ENCODE measurements at regions not wholly inside any gene's neighbourhood (a gene's known extent, or its start where the extent isn't known, plus 50 kb on each side); places are given as distances from the start of the nearest gene placed in this dataset.
"Not testable (repeated sequence)": the region's sequence is repeated elsewhere in the genome, so short reads cannot be mapped to it uniquely, and the experiment has no call there.

GRCh38 chr2:160790738-160791137, 297.1 kb upstream of the RBMS1 start:
- no peak for DNase-seq (ENCODE audit: low read depth in 4 of 4, low spot score in 1 of 4)

- no peak for DNase-seq (ENCODE audit: low read depth in 4 of 4, low spot score in 1 of 4)
These were observed 298.3 kb upstream of the RBMS1 start for GRCh38 chr2:160791884-160792283.

GRCh38 chr2:160792837-160793236, 299.2 kb upstream of the RBMS1 start:
- DNase-seq (ENCODE audit: low read depth in 4 of 4, low spot score in 1 of 4): no peak

GRCh38 chr2:160794926-160795325, 301.3 kb upstream of the RBMS1 start:
- DNase-seq (ENCODE audit: low read depth in 4 of 4, low spot score in 1 of 4): no peak

DNA sequence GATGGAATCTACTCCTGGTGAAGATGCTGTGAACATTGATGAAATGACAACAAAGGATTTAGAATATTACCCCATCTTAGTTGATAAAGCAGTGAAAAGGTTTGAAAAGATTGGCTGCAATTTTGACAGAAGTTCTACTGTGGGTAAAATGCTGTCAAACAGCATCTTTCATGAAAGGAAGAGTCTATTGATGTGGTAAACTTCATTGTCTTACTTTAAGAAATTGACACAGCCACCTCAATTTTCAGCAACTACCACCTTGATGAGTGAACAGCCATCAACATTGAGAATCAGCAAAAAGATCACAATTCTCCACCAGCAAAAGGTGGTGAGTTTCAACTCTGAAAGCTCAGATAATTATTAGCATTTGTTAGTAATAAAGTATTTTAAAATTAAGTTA, 310.3 kb upstream of the RBMS1 start:
- no peak for DNase-seq (ENCODE audit: low read depth in 4 of 4, low spot score in 1 of 4)

DNA sequence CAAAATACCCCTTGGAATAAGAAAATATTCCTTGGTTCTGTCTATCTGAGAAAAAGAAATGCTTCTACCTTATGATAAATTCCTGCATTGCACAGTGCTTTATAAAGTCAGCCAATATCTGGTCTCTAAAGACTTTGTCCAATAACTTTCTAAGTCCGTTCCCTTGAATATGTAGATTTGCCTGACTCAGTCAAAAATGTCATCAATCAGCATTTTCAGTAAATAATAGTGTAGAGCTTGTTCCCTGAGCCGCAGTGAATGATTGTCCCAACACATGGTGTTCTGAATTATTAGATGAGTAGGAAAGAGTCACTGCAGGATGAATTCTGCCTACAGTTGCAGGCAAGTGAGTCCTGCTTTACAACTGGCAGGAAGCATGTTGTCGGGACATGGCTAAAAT, 316.8 kb upstream of the RBMS1 start:
- DNase-seq (ENCODE audit: low read depth in 4 of 4, low spot score in 1 of 4): no peak

DNA sequence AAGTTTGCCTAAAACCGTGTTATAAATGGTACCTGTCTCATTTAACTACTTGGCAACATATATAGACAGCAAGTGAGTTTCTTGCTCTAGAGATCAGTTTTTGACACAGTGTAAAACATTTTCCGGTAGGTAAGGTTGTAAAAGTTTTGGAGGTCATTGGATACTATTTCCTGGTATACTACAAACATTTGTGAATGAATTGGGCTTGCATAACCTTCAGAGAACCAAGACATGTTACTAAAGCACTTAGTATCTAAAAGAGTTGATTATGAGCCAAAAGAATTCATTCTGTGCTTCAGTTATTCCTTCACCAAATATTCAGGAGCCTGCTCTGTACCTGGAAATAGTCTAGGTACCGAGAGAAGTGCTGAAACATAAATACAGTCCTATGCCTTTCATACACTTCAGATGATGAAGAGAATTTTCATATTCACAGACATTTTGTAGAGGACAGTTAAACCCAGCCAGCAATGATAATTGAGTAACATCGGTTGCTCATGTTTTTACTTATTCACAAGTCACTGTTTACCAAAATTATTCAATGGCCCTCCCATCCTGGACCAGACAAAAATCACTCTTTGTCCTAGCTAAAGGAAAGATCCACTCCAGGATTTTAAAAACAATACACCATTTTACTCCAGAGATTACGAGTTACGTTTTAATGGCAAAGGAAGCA, 319.4 kb upstream of the RBMS1 start:
- no peak for DNase-seq (ENCODE audit: low read depth in 4 of 4, low spot score in 1 of 4)

GRCh38 chr2:160813506-160813858, 319.9 kb upstream of the RBMS1 start:
- DNase-seq (ENCODE audit: low read depth in 4 of 4, low spot score in 1 of 4): no peak

- no peak for DNase-seq (ENCODE audit: low read depth in 4 of 4, low spot score in 1 of 4)
These were observed 323.4 kb upstream of the RBMS1 start for GRCh38 chr2:160816916-160817499.

GRCh38 chr2:160820691-160821090, 327.1 kb upstream of the RBMS1 start:
- DNase-seq (ENCODE audit: low read depth in 4 of 4, low spot score in 1 of 4): no peak

DNA sequence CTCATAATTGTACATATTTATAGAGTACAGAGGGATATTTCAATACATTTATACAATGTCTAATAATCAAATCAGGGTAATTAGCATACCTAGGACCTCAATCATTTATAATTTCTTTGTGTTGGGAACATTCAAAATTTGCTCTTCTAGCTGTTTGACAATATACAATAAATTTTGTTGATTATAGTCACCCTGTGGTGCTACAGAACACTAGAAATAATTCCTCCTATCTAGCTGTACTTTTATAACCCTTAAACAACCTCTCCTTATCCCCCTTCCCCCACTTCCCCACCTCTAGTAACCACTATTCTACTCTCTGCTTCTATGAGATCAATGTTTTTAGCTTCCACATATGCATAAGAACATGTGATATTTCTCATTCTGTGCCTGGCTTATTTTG, 328.4 kb upstream of the RBMS1 start:
- no peak for DNase-seq (ENCODE audit: low read depth in 4 of 4, low spot score in 1 of 4)

- no peak for DNase-seq (ENCODE audit: low read depth in 4 of 4, low spot score in 1 of 4)
These were observed 331.8 kb upstream of the RBMS1 start for GRCh38 chr2:160825433-160825832.

GRCh38 chr2:160826496-160826895, 332.9 kb upstream of the RBMS1 start:
- DNase-seq (ENCODE audit: low read depth in 4 of 4, low spot score in 1 of 4): no peak

- DNase-seq (ENCODE audit: low read depth in 4 of 4, low spot score in 1 of 4): no peak
These were observed 332.2 kb upstream of the TANK start for GRCh38 chr2:160828076-160828475.

- DNase-seq (ENCODE audit: low read depth in 4 of 4, low spot score in 1 of 4): not testable (repeated sequence)
These were observed 327.8 kb upstream of the TANK start for GRCh38 chr2:160832381-160832780.

- DNase-seq (ENCODE audit: low read depth in 4 of 4, low spot score in 1 of 4): no peak
These were observed 325.1 kb upstream of the TANK start for GRCh38 chr2:160835166-160835565.

DNA sequence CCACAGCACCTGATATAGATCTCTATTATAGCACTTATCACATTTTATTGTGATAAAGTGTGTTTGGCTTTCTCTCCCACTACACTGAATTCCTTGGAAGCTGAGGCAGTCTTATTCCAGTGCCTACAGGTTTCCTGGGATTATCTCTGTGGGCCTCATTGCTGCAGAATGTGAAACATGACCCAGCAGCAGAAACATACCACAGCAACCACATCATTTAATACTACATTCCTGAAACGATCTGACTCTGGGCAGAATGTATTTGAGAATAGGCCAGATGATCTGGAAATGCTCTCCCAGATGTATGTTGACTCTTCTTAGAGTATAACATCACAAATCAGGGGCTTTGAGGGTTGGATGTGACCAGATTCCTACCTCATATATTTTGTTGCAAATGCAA, 323.5 kb upstream of the TANK start:
- no peak for DNase-seq (ENCODE audit: low read depth in 4 of 4, low spot score in 1 of 4)

DNA sequence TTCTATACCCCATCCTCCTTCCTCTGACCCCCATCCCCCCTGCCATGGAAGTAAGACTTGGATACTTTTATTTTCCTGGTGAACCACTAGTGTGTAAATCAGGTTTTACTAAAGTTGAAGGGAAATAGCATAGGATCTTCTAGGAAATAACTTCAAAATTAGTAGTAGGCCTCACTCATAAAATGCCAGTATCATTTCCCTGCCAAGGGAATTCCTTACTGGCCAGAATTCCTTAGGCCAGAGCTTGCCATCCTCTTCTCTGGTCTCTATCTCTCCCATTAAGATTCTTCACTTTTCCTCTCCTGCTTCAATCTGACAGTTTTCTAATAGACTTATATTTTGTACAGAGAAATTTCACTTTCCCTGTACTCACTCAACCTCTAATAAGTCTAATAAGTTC, 322.8 kb upstream of the TANK start:
- DNase-seq (ENCODE audit: low read depth in 4 of 4, low spot score in 1 of 4): no peak

DNA sequence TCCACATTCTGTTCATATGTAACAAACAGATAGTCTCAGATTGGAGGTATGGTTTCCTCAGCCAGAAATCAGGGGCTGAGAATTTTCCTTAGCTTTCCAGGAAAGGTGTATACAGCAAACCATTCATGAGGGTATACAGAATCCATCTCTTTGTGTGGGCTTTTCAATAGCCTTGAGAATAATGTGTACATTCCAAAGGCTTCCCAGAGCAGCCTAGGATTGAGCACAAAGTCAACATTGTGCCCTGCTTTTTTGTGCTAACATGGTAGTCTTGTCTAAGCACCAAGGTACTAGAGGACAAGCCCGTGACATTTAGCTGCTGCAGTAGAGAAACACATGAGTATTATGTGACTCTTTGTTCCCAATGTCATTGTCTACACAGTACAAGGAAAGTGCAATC, 322.1 kb upstream of the TANK start:
- no peak for DNase-seq (ENCODE audit: low read depth in 4 of 4, low spot score in 1 of 4)

DNA sequence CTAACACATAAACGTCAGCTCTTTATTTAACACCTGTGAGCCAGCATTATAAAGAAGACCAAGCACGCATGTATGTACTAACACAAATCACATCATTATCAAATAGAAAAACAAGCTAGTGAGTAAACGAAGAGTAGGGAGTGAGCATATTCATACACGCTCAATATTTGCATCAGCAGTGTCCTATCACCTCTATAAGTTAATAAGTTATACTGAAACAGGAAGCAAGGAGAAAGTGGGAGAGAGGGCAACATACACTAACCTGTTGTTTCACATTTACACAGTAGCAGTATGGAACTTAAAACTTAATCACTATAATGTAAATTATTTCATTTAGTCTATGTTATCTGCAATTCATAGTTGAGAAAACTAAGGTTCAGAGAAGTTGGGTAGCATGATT, 321.5 kb upstream of the TANK start:
- DNase-seq (ENCODE audit: low read depth in 4 of 4, low spot score in 1 of 4): no peak

DNA sequence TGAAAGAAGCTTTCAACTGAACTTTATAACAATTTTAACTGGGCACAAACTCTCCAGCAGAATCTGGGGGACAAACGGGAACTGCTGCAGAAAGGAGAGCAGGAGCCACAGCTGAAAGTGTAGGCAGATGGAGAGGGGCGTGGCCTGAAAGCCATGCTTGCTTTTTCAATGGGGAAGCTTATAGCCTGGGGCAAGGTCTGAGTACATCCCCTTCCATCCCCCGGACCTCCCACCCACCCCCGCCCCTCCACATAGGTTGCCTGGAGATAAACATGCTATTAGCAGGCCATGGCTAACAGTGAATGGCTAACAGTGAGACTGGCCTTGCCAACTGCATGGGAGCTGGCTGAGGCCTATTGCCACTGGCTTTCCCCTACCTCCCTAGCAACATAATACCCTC, 317.9 kb upstream of the TANK start:
- DNase-seq (ENCODE audit: low read depth in 4 of 4, low spot score in 1 of 4): no peak

GRCh38 chr2:160859096-160859495, 301.1 kb upstream of the TANK start:
- no peak for DNase-seq (ENCODE audit: low read depth in 4 of 4, low spot score in 1 of 4)

- DNase-seq (ENCODE audit: low read depth in 4 of 4, low spot score in 1 of 4): no peak
These were observed 298.0 kb upstream of the TANK start for GRCh38 chr2:160862226-160862625.

Data from stimulated activated CD4-positive, alpha-beta T cell treated with anti-CD3 and anti-CD28 coated beads, Interleukin-1b, Interleukin-23, amount 100 ng/mL, for 24 hours (primary cell).